Fibroblast of pulmonary artery (primary cell): ENCODE measurements at regions not wholly inside any gene's neighbourhood (a gene's known extent, or its start where the extent isn't known, plus 50 kb on each side); places are given as distances from the start of the nearest gene placed in this dataset.

ENCODE experiments used
- DNase-seq: peaks from one replicate; pipeline ENCODE4 v3.0.0-alpha.2; 2010; ENCODE audit warnings: low read depth
- H3K4me3 ChIP-seq: replicated peaks from 2 replicates; pipeline ENCODE4 v1.5.1; 2011; ENCODE audit warnings: low read depth, mild to moderate bottlenecking, control low read depth, low read length, moderate library complexity
- CTCF ChIP-seq: IDR thresholded peaks from 2 replicates; pipeline ENCODE4 v1.5.1; 2011; ENCODE audit warnings: mild to moderate bottlenecking, control low read depth, low read length, inconsistent platforms; ENCODE audit errors: missing control alignments

- H3K4me3 ChIP-seq: no peak overlapping the region
- DNase-seq: no peak
- TF ChIP-seq CTCF: no peak
Measured at GRCh38 chr17:70317421-70317820, 148.1 kb downstream of the KCNJ2 start.

GRCh38 chr17:70318051-70318450, 148.7 kb downstream of the KCNJ2 start:
- no peak for DNase-seq
- no peak for TF ChIP-seq CTCF
- H3K4me3 ChIP-seq: no peak overlapping the region

GRCh38 chr17:70319516-70319915, 150.2 kb downstream of the KCNJ2 start:
- no peak overlapping the region for H3K4me3 ChIP-seq
- no peak for TF ChIP-seq CTCF
- DNase-seq: no peak

GRCh38 chr17:70320673-70321345, 151.5 kb downstream of the KCNJ2 start:
- no peak overlapping the region for H3K4me3 ChIP-seq
- no peak for TF ChIP-seq CTCF
- peak; percentile 44 for DNase-seq

- H3K4me3 ChIP-seq: no peak overlapping the region
- no peak for DNase-seq
- no peak for TF ChIP-seq CTCF
Measured at GRCh38 chr17:70321352-70321751, 152.0 kb downstream of the KCNJ2 start.

- TF ChIP-seq CTCF: no peak
- no peak overlapping the region for H3K4me3 ChIP-seq
- DNase-seq: no peak
Measured at GRCh38 chr17:70323269-70323668, 153.9 kb downstream of the KCNJ2 start.

GRCh38 chr17:70324031-70324430, 154.7 kb downstream of the KCNJ2 start:
- H3K4me3 ChIP-seq: no peak overlapping the region
- DNase-seq: no peak
- no peak for TF ChIP-seq CTCF
